H1 (cell line): ENCODE measurements at regions not wholly inside any gene's neighbourhood (a gene's known extent, or its start where the extent isn't known, plus 50 kb on each side); places are given as distances from the start of the nearest gene placed in this dataset.

Source experiments
- ATF3 ChIP-seq: IDR thresholded peaks from 2 replicates; pipeline ENCODE4 v1.6.1; 2011; ENCODE audit warnings: low read depth, mild to moderate bottlenecking, low read length; ENCODE audit not compliant: insufficient read depth
- CBX8 ChIP-seq: fragments of 300-800, 300-1000 bp; sonication (generic); IDR thresholded peaks from 2 replicates; pipeline ENCODE4 v1.7.1; 2016; ENCODE audit warnings: low read depth, low read length, borderline replicate concordance
- TBP ChIP-seq: IDR thresholded peaks from 2 replicates; pipeline ENCODE4 v1.6.1; 2011; ENCODE audit warnings: low read depth, low read length, improper control_type of control experiment

GRCh38 chr5:5005353-5005752 lies 134.8 kb upstream of the ADAMTS16 start (continued):
- no peak for TF ChIP-seq TBP
- TF ChIP-seq ATF3 = no peak
- no peak for TF ChIP-seq CBX8
